Neural cell (in vitro differentiated cells): ENCODE measurements at regions not wholly inside any gene's neighbourhood (a gene's known extent, or its start where the extent isn't known, plus 50 kb on each side); places are given as distances from the start of the nearest gene placed in this dataset.

Source experiments
- H2AFZ ChIP-seq: fragments of 200-600, 300-800 bp; sonication (generic), shearing (Covaris generic); 2 replicates; pipeline ENCODE4 v1.6.0; 2014; ENCODE audit warnings: low read depth, mild to moderate bottlenecking, antibody characterized with exemption, low read length, moderate library complexity
- H3F3A ChIP-seq: fragments of 200-600 bp; shearing (Covaris generic); 2 replicates; pipeline ENCODE4 v1.6.1; 2016; ENCODE audit warnings: mild to moderate bottlenecking, moderate library complexity, mixed read lengths, antibody characterized with exemption, low read length; ENCODE audit not compliant: insufficient read depth, poor library complexity, severe bottlenecking
- H3K27ac ChIP-seq: fragments of 200-600, 300-800 bp; sonication (generic), shearing (Covaris generic); 2 replicates; pipeline ENCODE4 v1.5.1; 2014; ENCODE audit warnings: mild to moderate bottlenecking, low read length, moderate library complexity
- H3K27me3 ChIP-seq: fragments of 300-800, 200-600 bp; sonication (generic), shearing (Covaris generic); 2 replicates; pipeline ENCODE4 v1.6.0; 2014; ENCODE audit warnings: mild to moderate bottlenecking, low read depth, low read length, moderate library complexity; ENCODE audit not compliant: insufficient read depth
- H3K36me3 ChIP-seq: fragments of 300-800, 200-600 bp; sonication (generic), shearing (Covaris generic); 2 replicates; pipeline ENCODE4 v1.5.1; 2014; ENCODE audit warnings: mild to moderate bottlenecking, antibody characterized with exemption, low read length, moderate library complexity; ENCODE audit not compliant: insufficient read depth
- H3K4me2 ChIP-seq: fragments of 300-800, 200-600 bp; sonication (generic), shearing (Covaris generic); 2 replicates; pipeline ENCODE4 v1.6.0; 2014; ENCODE audit warnings: mild to moderate bottlenecking, low read length
- H3K4me3 ChIP-seq: fragments of 300-800, 200-600 bp; sonication (generic), shearing (Covaris generic); 2 replicates; pipeline ENCODE4 v1.5.1; 2014; ENCODE audit warnings: mild to moderate bottlenecking, low read length, moderate library complexity
- H3K79me2 ChIP-seq: fragments of 200-600 bp; shearing (Covaris generic); replicated peaks from 2 replicates; pipeline ENCODE4 v1.6.0; 2014; ENCODE audit warnings: mild to moderate bottlenecking, low read length, moderate library complexity; ENCODE audit not compliant: insufficient read depth
- H3K9ac ChIP-seq: fragments of 300-800, 200-600 bp; sonication (generic), shearing (Covaris generic); 2 replicates; pipeline ENCODE4 v1.6.1; 2016; ENCODE audit warnings: mild to moderate bottlenecking, low read length, mixed read lengths
- H3K9me2 ChIP-seq: fragments of 200-600 bp; shearing (Covaris generic); 2 replicates; pipeline ENCODE4 v1.6.1; 2016; ENCODE audit warnings: mild to moderate bottlenecking, low read length, mixed read lengths; ENCODE audit not compliant: insufficient read depth
- H3K9me3 ChIP-seq: fragments of 200-600, 300-800 bp; sonication (generic), shearing (Covaris generic); 2 replicates; pipeline ENCODE4 v1.6.1; 2016; ENCODE audit warnings: mild to moderate bottlenecking, mixed run types, low read length, moderate library complexity, mixed read lengths
- H4K20me1 ChIP-seq: fragments of 200-600 bp; shearing (Covaris generic); 2 replicates; pipeline ENCODE4 v1.6.1; 2016; ENCODE audit warnings: mild to moderate bottlenecking, mixed run types; ENCODE audit not compliant: insufficient read depth
- EP300 ChIP-seq: fragments of 450-650 bp; conservative IDR thresholded peaks from 2 replicates; pipeline ENCODE4 v1.6.1; 2014; ENCODE audit warnings: antibody characterized with exemption, mild to moderate bottlenecking, moderate library complexity; ENCODE audit not compliant: poor library complexity, severe bottlenecking
- EZH2 ChIP-seq: fragments of 200-600, 300-800 bp; shearing (Covaris generic), sonication (generic); IDR thresholded peaks from 2 replicates; pipeline ENCODE4 v1.6.1; 2014; ENCODE audit warnings: antibody characterized with exemption, low read length, borderline replicate concordance, mild to moderate bottlenecking; ENCODE audit not compliant: insufficient read depth, poor library complexity, severe bottlenecking
- MXI1 ChIP-seq: fragments of 450-650 bp; conservative IDR thresholded peaks from 2 replicates; pipeline ENCODE4 v1.6.1; 2014; ENCODE audit warnings: antibody characterized with exemption, mild to moderate bottlenecking; ENCODE audit not compliant: poor library complexity, severe bottlenecking
- POLR2AphosphoS5 ChIP-seq: IDR thresholded peaks from 2 replicates; pipeline ENCODE4 v1.6.1; 2012
- RAD21 ChIP-seq: fragments of 450-650 bp; conservative IDR thresholded peaks from 2 replicates; pipeline ENCODE4 v1.6.1; 2014; ENCODE audit warnings: antibody characterized with exemption, mild to moderate bottlenecking, moderate library complexity
- SMC3 ChIP-seq: fragments of 450-650 bp; conservative IDR thresholded peaks from 2 replicates; pipeline ENCODE4 v1.6.1; 2014; ENCODE audit warnings: antibody characterized with exemption, mild to moderate bottlenecking, moderate library complexity; ENCODE audit not compliant: poor library complexity
- TAF1 ChIP-seq: IDR thresholded peaks from 2 replicates; pipeline ENCODE4 v1.6.1; 2012; ENCODE audit warnings: low read depth
- TF ChIP-seq, protein P1 (sequence below): fragments of 450-650 bp; IDR thresholded peaks from 2 replicates; pipeline ENCODE4 v1.5.1; 2014; ENCODE audit warnings: antibody characterized with exemption, mild to moderate bottlenecking, moderate library complexity; ENCODE audit not compliant: poor library complexity, severe bottlenecking
- TF ChIP-seq, protein P2 (sequence below): IDR thresholded peaks from 2 replicates; pipeline ENCODE4 v1.6.1; 2012; ENCODE audit warnings: borderline replicate concordance

DNA sequence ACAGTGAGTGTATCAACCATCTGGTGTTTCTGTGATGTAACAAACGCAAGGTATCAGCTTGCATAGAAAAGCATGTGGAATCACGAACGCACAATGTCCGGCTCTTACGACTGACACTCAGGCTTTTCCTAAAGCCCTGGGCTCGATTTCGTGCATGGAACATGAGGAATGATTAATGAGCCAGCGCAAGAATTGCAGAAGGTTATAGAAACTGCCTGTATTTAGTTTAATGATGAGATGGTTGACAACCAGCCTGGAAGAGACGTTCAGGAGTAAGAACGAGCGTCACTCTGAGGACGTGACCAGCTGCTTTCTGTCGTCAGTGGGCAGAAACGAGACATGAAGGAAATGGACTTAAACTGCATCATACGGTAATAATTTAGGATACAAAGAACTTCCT is 497.6 kb downstream of the IRX1 start:
- H3K36me3 ChIP-seq = no peaks in the 10 kb centered on the region
- H3K27ac ChIP-seq = no peak overlapping the region
- H3K79me2 ChIP-seq = no peaks in the 10 kb centered on the region
- H3K9me2 ChIP-seq = no peaks in the 10 kb centered on the region
- no peak overlapping the region for H3K4me3 ChIP-seq
- H3K4me2 ChIP-seq = no peak overlapping the region
- no peaks in the 10 kb centered on the region for H3F3A ChIP-seq
- no peak overlapping the region for H2AFZ ChIP-seq
- no peak overlapping the region for H3K9ac ChIP-seq
- H4K20me1 ChIP-seq = no peaks in the 10 kb centered on the region
- no peaks in the 10 kb centered on the region for H3K9me3 ChIP-seq
- TF ChIP-seq SMC3 (no peak), EP300 (no peak), POLR2AphosphoS5 (no peak), MXI1 (no peak), RAD21 (no peak), EZH2 (no peak), TAF1 (no peak)
- TF ChIP-seq, protein P1, sequence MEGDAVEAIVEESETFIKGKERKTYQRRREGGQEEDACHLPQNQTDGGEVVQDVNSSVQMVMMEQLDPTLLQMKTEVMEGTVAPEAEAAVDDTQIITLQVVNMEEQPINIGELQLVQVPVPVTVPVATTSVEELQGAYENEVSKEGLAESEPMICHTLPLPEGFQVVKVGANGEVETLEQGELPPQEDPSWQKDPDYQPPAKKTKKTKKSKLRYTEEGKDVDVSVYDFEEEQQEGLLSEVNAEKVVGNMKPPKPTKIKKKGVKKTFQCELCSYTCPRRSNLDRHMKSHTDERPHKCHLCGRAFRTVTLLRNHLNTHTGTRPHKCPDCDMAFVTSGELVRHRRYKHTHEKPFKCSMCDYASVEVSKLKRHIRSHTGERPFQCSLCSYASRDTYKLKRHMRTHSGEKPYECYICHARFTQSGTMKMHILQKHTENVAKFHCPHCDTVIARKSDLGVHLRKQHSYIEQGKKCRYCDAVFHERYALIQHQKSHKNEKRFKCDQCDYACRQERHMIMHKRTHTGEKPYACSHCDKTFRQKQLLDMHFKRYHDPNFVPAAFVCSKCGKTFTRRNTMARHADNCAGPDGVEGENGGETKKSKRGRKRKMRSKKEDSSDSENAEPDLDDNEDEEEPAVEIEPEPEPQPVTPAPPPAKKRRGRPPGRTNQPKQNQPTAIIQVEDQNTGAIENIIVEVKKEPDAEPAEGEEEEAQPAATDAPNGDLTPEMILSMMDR = no peak
- TF ChIP-seq, protein P2, sequence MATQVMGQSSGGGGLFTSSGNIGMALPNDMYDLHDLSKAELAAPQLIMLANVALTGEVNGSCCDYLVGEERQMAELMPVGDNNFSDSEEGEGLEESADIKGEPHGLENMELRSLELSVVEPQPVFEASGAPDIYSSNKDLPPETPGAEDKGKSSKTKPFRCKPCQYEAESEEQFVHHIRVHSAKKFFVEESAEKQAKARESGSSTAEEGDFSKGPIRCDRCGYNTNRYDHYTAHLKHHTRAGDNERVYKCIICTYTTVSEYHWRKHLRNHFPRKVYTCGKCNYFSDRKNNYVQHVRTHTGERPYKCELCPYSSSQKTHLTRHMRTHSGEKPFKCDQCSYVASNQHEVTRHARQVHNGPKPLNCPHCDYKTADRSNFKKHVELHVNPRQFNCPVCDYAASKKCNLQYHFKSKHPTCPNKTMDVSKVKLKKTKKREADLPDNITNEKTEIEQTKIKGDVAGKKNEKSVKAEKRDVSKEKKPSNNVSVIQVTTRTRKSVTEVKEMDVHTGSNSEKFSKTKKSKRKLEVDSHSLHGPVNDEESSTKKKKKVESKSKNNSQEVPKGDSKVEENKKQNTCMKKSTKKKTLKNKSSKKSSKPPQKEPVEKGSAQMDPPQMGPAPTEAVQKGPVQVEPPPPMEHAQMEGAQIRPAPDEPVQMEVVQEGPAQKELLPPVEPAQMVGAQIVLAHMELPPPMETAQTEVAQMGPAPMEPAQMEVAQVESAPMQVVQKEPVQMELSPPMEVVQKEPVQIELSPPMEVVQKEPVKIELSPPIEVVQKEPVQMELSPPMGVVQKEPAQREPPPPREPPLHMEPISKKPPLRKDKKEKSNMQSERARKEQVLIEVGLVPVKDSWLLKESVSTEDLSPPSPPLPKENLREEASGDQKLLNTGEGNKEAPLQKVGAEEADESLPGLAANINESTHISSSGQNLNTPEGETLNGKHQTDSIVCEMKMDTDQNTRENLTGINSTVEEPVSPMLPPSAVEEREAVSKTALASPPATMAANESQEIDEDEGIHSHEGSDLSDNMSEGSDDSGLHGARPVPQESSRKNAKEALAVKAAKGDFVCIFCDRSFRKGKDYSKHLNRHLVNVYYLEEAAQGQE = no peak
- H3K27me3 ChIP-seq = no peaks in the 10 kb centered on the region

DNA sequence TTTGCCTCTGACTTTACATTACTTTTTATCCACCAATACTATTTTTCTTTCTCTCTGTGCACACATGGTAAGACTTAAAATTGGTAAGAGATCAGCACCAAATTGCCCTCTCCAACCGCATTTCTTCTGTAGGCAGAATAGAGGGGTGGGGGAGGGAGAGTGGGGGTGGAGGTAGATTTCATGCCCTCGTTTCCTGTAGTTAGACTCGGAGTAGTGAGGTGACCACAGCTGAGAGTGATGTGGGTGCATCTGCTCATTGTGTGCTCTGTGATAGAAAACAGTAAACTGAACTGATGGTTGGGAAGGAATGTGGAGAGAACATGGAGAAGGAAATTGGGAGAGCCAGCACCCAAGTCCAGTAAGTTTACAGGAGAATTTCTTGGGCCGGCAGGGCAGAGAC is 498.3 kb downstream of the IRX1 start:
- Histone ChIP-seq H3K79me2 (no peaks in the 10 kb centered on the region), H3K4me3 (no peak overlapping the region), H3F3A (no peaks in the 10 kb centered on the region), H3K27ac (no peak overlapping the region), H3K9me2 (no peaks in the 10 kb centered on the region), H3K36me3 (no peaks in the 10 kb centered on the region), H3K9me3 (no peaks in the 10 kb centered on the region), H4K20me1 (no peaks in the 10 kb centered on the region), H3K4me2 (no peak overlapping the region), H3K9ac (no peak overlapping the region), H2AFZ (no peak overlapping the region), H3K27me3 (no peaks in the 10 kb centered on the region)
- TF ChIP-seq SMC3 (no peak), MXI1 (no peak), EP300 (no peak), TAF1 (no peak), POLR2AphosphoS5 (no peak), EZH2 (no peak), RAD21 (no peak)
- TF ChIP-seq, protein P2 = no peak
- TF ChIP-seq, protein P1 = no peak
